ENCODE measurements at regions not wholly inside any gene's neighbourhood (a gene's known extent, or its start where the extent isn't known, plus 50 kb on each side); places are given as distances from the start of the nearest gene placed in this dataset.

DNA sequence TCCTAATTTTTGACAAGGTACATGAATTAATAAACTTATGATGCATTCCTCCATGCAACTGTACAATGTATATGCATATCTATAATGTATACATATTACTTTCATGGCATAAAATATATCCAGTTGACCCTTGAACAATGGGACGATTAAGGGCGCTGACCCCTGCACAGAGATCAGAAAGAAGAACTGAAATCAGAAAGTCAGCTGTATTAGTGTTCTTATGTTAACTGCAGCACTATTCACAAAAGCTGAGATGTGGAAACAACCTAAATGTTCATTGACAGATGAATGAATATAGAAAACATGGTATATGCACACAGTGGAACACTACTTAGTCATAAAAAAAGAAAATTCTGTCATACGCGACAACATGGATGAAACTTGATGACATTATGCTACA lies 457.1 kb downstream of the GBA3 start:
- Histone ChIP-seq H3K9me3 (ENCODE audit: low read depth, low read length) (no peaks in the 10 kb centered on the region), H3K9ac (ENCODE audit: insufficient read length) (no peak overlapping the region), H3K36me3 (ENCODE audit: insufficient read depth, low read length) (no peaks in the 10 kb centered on the region), H3K27ac (no peak overlapping the region), H3K4me3 (no peak overlapping the region)
- no peak for DNase-seq (ENCODE audit: low read depth, low spot score)
- TF ChIP-seq FOXP2 (optimal IDR thresholded peaks at IDR 0.05; ENCODE audit: control extremely low read depth, extremely low read length, insufficient read depth) (no peak), POLR2AphosphoS5 (IDR thresholded peaks at IDR 0.05; ENCODE audit: borderline replicate concordance, low read depth, low read length) (no peak), EZH2 (IDR thresholded peaks at IDR 0.05) (no peak)

DNA sequence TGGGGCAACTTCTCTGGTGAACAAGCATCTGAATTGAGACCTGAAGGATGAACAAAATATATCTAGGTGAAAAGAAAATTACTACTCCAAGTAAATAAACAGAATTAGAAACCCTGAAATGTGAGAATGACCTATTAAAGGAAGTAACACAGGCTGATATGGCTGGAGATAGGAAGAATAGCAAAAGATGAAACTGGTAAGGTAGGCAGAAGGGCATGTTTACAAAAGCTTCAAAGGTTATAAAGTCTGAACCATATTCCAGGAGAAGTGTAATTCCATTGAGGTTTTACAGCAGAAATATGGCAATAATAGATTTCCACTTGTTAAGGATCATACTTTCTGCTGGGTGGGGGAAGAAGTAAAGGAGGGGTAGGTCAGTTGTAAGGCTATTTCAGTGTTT lies 452.0 kb downstream of the GBA3 start:
- Histone ChIP-seq H3K27ac (no peak overlapping the region), H3K9me3 (ENCODE audit: low read depth, low read length) (no peaks in the 10 kb centered on the region), H3K36me3 (ENCODE audit: insufficient read depth, low read length) (no peaks in the 10 kb centered on the region), H3K9ac (ENCODE audit: insufficient read length) (no peak overlapping the region), H3K4me3 (no peak overlapping the region)
- no peak for TF ChIP-seq EZH2 (IDR thresholded peaks at IDR 0.05)
- TF ChIP-seq POLR2AphosphoS5 (IDR thresholded peaks at IDR 0.05; ENCODE audit: borderline replicate concordance, low read depth, low read length), result no peak
- no peak for TF ChIP-seq FOXP2 (optimal IDR thresholded peaks at IDR 0.05; ENCODE audit: control extremely low read depth, extremely low read length, insufficient read depth)
- DNase-seq (ENCODE audit: low read depth, low spot score), result no peak

DNA sequence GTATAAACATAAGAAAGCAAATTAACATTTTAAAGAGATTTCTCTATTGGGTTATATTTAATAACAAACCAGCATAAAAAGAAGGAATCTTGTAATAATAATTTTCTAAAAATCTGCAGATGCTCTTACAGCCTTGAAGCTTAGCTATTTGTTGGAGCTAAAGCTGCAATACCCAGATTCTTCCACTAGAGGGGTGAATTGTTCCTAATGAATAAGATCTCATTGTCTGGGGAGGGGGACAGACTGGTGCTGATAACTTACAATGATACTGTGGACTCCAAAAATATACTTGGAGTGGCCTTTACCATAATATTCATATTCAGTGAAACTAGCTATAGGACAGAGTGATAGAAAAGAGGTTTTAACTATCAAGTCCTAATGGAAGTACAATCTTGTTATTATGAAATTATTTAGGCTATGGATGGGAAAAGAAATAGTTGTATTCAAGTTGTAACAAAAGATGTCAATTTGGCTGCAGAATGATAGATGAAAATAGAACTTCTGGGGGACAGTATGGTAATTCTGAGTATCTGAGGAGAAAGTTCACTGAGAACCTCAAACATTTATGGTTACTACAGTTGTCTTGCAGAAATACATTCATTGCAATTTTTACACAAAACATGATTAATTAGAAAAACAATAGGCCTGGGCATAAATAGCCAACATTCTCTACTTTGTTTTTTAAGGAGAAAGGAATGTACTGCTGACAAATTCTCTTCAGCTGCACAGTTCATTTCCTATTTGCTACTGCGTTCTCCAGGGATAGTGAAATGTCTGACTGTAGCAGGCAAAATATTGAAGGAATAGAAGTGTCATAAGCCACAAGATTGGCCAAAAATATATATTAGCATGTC lies 443.3 kb downstream of the GBA3 start:
- Histone ChIP-seq H3K9me3 (ENCODE audit: low read depth, low read length) (no peaks in the 10 kb centered on the region), H3K27ac (no peak overlapping the region), H3K36me3 (ENCODE audit: insufficient read depth, low read length) (no peaks in the 10 kb centered on the region), H3K9ac (ENCODE audit: insufficient read length) (no peak overlapping the region), H3K4me3 (no peak overlapping the region)
- no peak for TF ChIP-seq FOXP2 (optimal IDR thresholded peaks at IDR 0.05; ENCODE audit: control extremely low read depth, extremely low read length, insufficient read depth)
- no peak for TF ChIP-seq POLR2AphosphoS5 (IDR thresholded peaks at IDR 0.05; ENCODE audit: borderline replicate concordance, low read depth, low read length)
- peak; percentile 53 for DNase-seq (ENCODE audit: low read depth, low spot score)

DNA sequence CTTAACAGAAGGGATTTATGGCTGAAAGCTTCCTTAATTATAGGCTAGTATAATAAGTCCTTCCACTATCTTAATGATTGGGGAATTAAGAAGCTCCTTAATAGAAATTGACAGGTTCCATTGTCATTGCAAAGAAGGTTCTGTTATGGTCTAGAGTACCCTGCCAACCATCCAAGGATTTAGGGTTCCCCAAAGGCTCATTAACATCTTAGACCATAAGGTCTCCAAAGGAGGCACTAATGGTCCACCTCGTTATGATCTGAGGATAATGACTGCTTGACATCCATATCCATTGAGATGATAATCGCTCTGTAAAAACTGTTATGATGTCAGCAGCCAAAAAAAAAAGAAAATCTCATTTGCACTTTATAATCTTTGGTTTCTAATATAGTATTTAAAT lies 441.6 kb downstream of the GBA3 start:
- Histone ChIP-seq H3K36me3 (ENCODE audit: insufficient read depth, low read length) (no peaks in the 10 kb centered on the region), H3K4me3 (no peak overlapping the region), H3K9ac (ENCODE audit: insufficient read length) (no peak overlapping the region), H3K27ac (no peak overlapping the region), H3K9me3 (ENCODE audit: low read depth, low read length) (no peaks in the 10 kb centered on the region)
- no peak for TF ChIP-seq FOXP2 (optimal IDR thresholded peaks at IDR 0.05; ENCODE audit: control extremely low read depth, extremely low read length, insufficient read depth)
- no peak for TF ChIP-seq EZH2 (IDR thresholded peaks at IDR 0.05)
- TF ChIP-seq POLR2AphosphoS5 (IDR thresholded peaks at IDR 0.05; ENCODE audit: borderline replicate concordance, low read depth, low read length), result no peak
- no peak for DNase-seq (ENCODE audit: low read depth, low spot score)

- no peak for DNase-seq (ENCODE audit: low read depth, low spot score)
- Histone ChIP-seq H3K36me3 (ENCODE audit: insufficient read depth, low read length) (no peaks in the 10 kb centered on the region), H3K27ac (no peak overlapping the region), H3K9ac (ENCODE audit: insufficient read length) (no peak overlapping the region), H3K9me3 (ENCODE audit: low read depth, low read length) (no peaks in the 10 kb centered on the region), H3K4me3 (no peak overlapping the region)
- no peak for TF ChIP-seq FOXP2 (optimal IDR thresholded peaks at IDR 0.05; ENCODE audit: control extremely low read depth, extremely low read length, insufficient read depth)
- no peak for TF ChIP-seq EZH2 (IDR thresholded peaks at IDR 0.05)
- TF ChIP-seq POLR2AphosphoS5 (IDR thresholded peaks at IDR 0.05; ENCODE audit: borderline replicate concordance, low read depth, low read length), result no peak
Observed at GRCh38 chr4:23130845-23131244, 438.1 kb downstream of the GBA3 start.

GRCh38 chr4:23125118-23125517 lies 432.4 kb downstream of the GBA3 start:
- H3K36me3 ChIP-seq (ENCODE audit: insufficient read depth, low read length), result no peaks in the 10 kb centered on the region
- H3K4me3 ChIP-seq, result no peak overlapping the region
- no peaks in the 10 kb centered on the region for H3K9me3 ChIP-seq (ENCODE audit: low read depth, low read length)
- TF ChIP-seq POLR2AphosphoS5 (IDR thresholded peaks at IDR 0.05; ENCODE audit: borderline replicate concordance, low read depth, low read length) (no peak), FOXP2 (optimal IDR thresholded peaks at IDR 0.05; ENCODE audit: control extremely low read depth, extremely low read length, insufficient read depth) (no peak), EZH2 (IDR thresholded peaks at IDR 0.05) (no peak)
- no peak for DNase-seq (ENCODE audit: low read depth, low spot score)
- no peak overlapping the region for H3K9ac ChIP-seq (ENCODE audit: insufficient read length)
- no peak overlapping the region for H3K27ac ChIP-seq

- no peaks in the 10 kb centered on the region for H3K36me3 ChIP-seq (ENCODE audit: insufficient read depth, low read length)
- H3K27ac ChIP-seq, result no peak overlapping the region
- no peaks in the 10 kb centered on the region for H3K9me3 ChIP-seq (ENCODE audit: low read depth, low read length)
- no peak for DNase-seq (ENCODE audit: low read depth, low spot score)
- TF ChIP-seq POLR2AphosphoS5 (IDR thresholded peaks at IDR 0.05; ENCODE audit: borderline replicate concordance, low read depth, low read length) (no peak), EZH2 (IDR thresholded peaks at IDR 0.05) (no peak), FOXP2 (optimal IDR thresholded peaks at IDR 0.05; ENCODE audit: control extremely low read depth, extremely low read length, insufficient read depth) (no peak)
- no peak overlapping the region for H3K4me3 ChIP-seq
- no peak overlapping the region for H3K9ac ChIP-seq (ENCODE audit: insufficient read length)
Observed at GRCh38 chr4:23122666-23123400, 430.1 kb downstream of the GBA3 start.

- no peaks in the 10 kb centered on the region for H3K9me3 ChIP-seq (ENCODE audit: low read depth, low read length)
- H3K36me3 ChIP-seq (ENCODE audit: insufficient read depth, low read length), result no peaks in the 10 kb centered on the region
- no peak overlapping the region for H3K27ac ChIP-seq
- no peak overlapping the region for H3K4me3 ChIP-seq
- H3K9ac ChIP-seq (ENCODE audit: insufficient read length), result no peak overlapping the region
- DNase-seq (ENCODE audit: low read depth, low spot score), result no peak
- TF ChIP-seq EZH2 (IDR thresholded peaks at IDR 0.05) (no peak), POLR2AphosphoS5 (IDR thresholded peaks at IDR 0.05; ENCODE audit: borderline replicate concordance, low read depth, low read length) (no peak), FOXP2 (optimal IDR thresholded peaks at IDR 0.05; ENCODE audit: control extremely low read depth, extremely low read length, insufficient read depth) (no peak)
Observed at GRCh38 chr4:23120374-23120773, 427.6 kb downstream of the GBA3 start.
